ENCODE measurements at regions not wholly inside any gene's neighbourhood (a gene's known extent, or its start where the extent isn't known, plus 50 kb on each side); places are given as distances from the start of the nearest gene placed in this dataset.

GRCh38 chr15:96737408-96737807 lies 406.9 kb downstream of the NR2F2 start:
- TF ChIP-seq CTCF (IDR thresholded peaks at IDR 0.05) (no peak), POLR2A (IDR thresholded peaks at IDR 0.05) (no peak), EP300 (IDR thresholded peaks at IDR 0.05) (no peak)

Measured in tibial nerve (tissue), 4 donors.